ENCODE measurements at regions not wholly inside any gene's neighbourhood (a gene's known extent, or its start where the extent isn't known, plus 50 kb on each side); places are given as distances from the start of the nearest gene placed in this dataset.

- TF ChIP-seq SIX5 (IDR thresholded peaks at IDR 0.05; ENCODE audit: low read depth, low read length) (no peak), NANOG (IDR thresholded peaks at IDR 0.05; ENCODE audit: insufficient read depth, low read depth, low read length, poor library complexity, severe bottlenecking) (no peak), RAD21 (IDR thresholded peaks at IDR 0.05 in 1 of 2, conservative IDR thresholded peaks at IDR 0.05 in 1 of 2; ENCODE audit: low read depth in 2 of 2, low read length in 2 of 2) (no peak), NRF1 (IDR thresholded peaks at IDR 0.05; ENCODE audit: low read depth, low read length) (no peak), CBX5 (IDR thresholded peaks at IDR 0.05; ENCODE audit: low read depth, low read length) (no peak)
These were observed 52.6 kb upstream of the NEMP2 start (continued) for GRCh38 chr2:190587106-190587505.

Data from H1 (cell line).